ENCODE measurements at regions not wholly inside any gene's neighbourhood (a gene's known extent, or its start where the extent isn't known, plus 50 kb on each side); places are given as distances from the start of the nearest gene placed in this dataset.

DNA sequence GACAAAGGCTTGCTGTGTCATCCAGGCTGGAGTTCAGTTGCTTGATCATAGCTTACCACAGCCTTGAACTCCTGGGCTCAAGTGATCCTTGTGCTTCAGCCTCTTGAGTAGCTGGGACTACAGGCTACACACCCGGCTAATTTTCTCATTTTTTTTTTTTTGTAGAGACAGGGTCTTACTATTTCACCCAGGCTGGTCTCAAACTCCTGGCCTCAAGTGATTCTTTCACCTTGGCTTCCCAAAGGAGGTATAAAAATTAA lies 178.0 kb downstream of the MTCL1 start:
- 100% methylated on average over 1 of the region's 1 CpG; no CpG with 5 or more reads in 1 of the 2 experiments for WGBS, 2 experiments (ENCODE audit: extremely low coverage in 1 of 2, insufficient coverage in 1 of 2, insufficient read length in 1 of 2, insufficient replicate concordance in 2 of 2, low coverage in 1 of 2, low lambda C conversion rate in 2 of 2, missing lambda C conversion rate in 1 of 2)
- no peaks in the 10 kb centered on the region for H3K27me3 ChIP-seq (replicated peaks in 1 of 4; ENCODE audit: control insufficient read depth in 3 of 4, extremely low read depth in 1 of 4, insufficient read depth in 3 of 4, low read length in 3 of 4)
- H2AK5ac ChIP-seq (ENCODE audit: low read depth, low read length): no peak overlapping the region
- H2BK15ac ChIP-seq (ENCODE audit: low read length): no peak overlapping the region
- no peak overlapping the region for H2BK120ac ChIP-seq (replicated peaks; ENCODE audit: low read depth, low read length)
- H3K36me3 ChIP-seq (ENCODE audit: control insufficient read depth in 2 of 4, insufficient read depth in 4 of 4, low read length in 3 of 4): peaks cover 0 to 3% (median 0%) of the 10 kb centered on the region in 4 experiments; a peak in 1 of 8 replicates
- H2BK5ac ChIP-seq (ENCODE audit: low read depth, low read length): no peak overlapping the region
- H3K27ac ChIP-seq (ENCODE audit: low read depth, low read length): no peak overlapping the region
- no peaks in the 10 kb centered on the region for H3K4me1 ChIP-seq (replicated peaks in 1 of 4; ENCODE audit: control insufficient read depth in 3 of 4, insufficient read depth in 4 of 4, low read length in 3 of 4)
- no peak overlapping the region for H3K4me2 ChIP-seq (ENCODE audit: insufficient read depth in 1 of 2, low read depth in 2 of 2, low read length in 2 of 2)
- H2AFZ ChIP-seq (ENCODE audit: low read length): no peak overlapping the region
- H4K20me1 ChIP-seq (replicated peaks in 1 of 2; ENCODE audit: control insufficient read depth in 1 of 2, insufficient read depth in 2 of 2, low read length in 2 of 2): no peaks in the 10 kb centered on the region
- H3K23me2 ChIP-seq (ENCODE audit: low read depth, low read length): no peaks in the 10 kb centered on the region
- H2BK12ac ChIP-seq (ENCODE audit: low read depth, low read length): no peak overlapping the region
- peaks cover 9 to 17% of the 10 kb centered on the region in 2 experiments for H3K9me3 ChIP-seq (ENCODE audit: insufficient read depth in 2 of 2, low read depth in 1 of 2, low read length in 1 of 2)
- ChIA-PET CTCF (ENCODE audit: partially characterized antibody) (no interaction called here), POLR2A (ENCODE audit: partially characterized antibody) (no interaction called here)
- no peak for FAIRE-seq
- H2BK20ac ChIP-seq (ENCODE audit: low read length): no peak overlapping the region
- H3K18ac ChIP-seq (ENCODE audit: extremely low read depth, low read length): no peak overlapping the region
- H3K56ac ChIP-seq (replicated peaks; ENCODE audit: insufficient read length, low read depth, low read length): no peak overlapping the region
- no peak overlapping the region for H4K8ac ChIP-seq (ENCODE audit: extremely low read depth, insufficient read depth, low read length)
- H3K9ac ChIP-seq (replicated peaks in 1 of 4; ENCODE audit: extremely low read depth in 1 of 4, low read depth in 3 of 4, low read length in 3 of 4): no peak overlapping the region
- no peaks in the 10 kb centered on the region for H3K79me1 ChIP-seq (ENCODE audit: low read depth, low read length)
- no peaks in the 10 kb centered on the region for H3K79me2 ChIP-seq (ENCODE audit: control insufficient read depth in 1 of 2, insufficient read depth in 2 of 2, low read length in 2 of 2)
- H3K4me3 ChIP-seq (ENCODE audit: extremely low read depth in 1 of 4, insufficient read depth in 2 of 4, low read depth in 3 of 4, low read length in 4 of 4): no peak overlapping the region
- no peak overlapping the region for H3K23ac ChIP-seq (ENCODE audit: insufficient read length)
- no peak for DNase-seq (ENCODE audit: low read depth in 1 of 2, low spot score in 2 of 2)
- H4K5ac ChIP-seq (ENCODE audit: insufficient read length, low read depth, low read length): no peak overlapping the region
- no peak overlapping the region for H4K91ac ChIP-seq (replicated peaks; ENCODE audit: insufficient read length, low read length)
- H3K14ac ChIP-seq (ENCODE audit: insufficient read length): no peak overlapping the region
- H3K4ac ChIP-seq (replicated peaks; ENCODE audit: insufficient read length, low read depth, low read length): no peak overlapping the region
- TF ChIP-seq RAD21 (IDR thresholded peaks at IDR 0.05 in 1 of 2, conservative IDR thresholded peaks at IDR 0.05 in 1 of 2; ENCODE audit: low read depth in 2 of 2, low read length in 2 of 2): no peak
- no peak for TF ChIP-seq ASH2L (IDR thresholded peaks at IDR 0.05; ENCODE audit: low read length)
- TF ChIP-seq GABPA (IDR thresholded peaks at IDR 0.05; ENCODE audit: borderline replicate concordance, insufficient read depth, low read length): no peak
- no peak for TF ChIP-seq TEAD4 (IDR thresholded peaks at IDR 0.05; ENCODE audit: low read depth, low read length)
- TF ChIP-seq SP1 (IDR thresholded peaks at IDR 0.05; ENCODE audit: low read depth, low read length): no peak
- TF ChIP-seq, protein P1, sequence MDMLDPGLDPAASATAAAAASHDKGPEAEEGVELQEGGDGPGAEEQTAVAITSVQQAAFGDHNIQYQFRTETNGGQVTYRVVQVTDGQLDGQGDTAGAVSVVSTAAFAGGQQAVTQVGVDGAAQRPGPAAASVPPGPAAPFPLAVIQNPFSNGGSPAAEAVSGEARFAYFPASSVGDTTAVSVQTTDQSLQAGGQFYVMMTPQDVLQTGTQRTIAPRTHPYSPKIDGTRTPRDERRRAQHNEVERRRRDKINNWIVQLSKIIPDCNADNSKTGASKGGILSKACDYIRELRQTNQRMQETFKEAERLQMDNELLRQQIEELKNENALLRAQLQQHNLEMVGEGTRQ (IDR thresholded peaks at IDR 0.05; ENCODE audit: low read length): no peak
- TF ChIP-seq PHF8 (conservative IDR thresholded peaks at IDR 0.05; ENCODE audit: low read depth, low read length): no peak
- no peak for TF ChIP-seq RBBP5 (IDR thresholded peaks at IDR 0.05; ENCODE audit: borderline replicate concordance, low read depth, low read length)
- TF ChIP-seq CREB1 (IDR thresholded peaks at IDR 0.05): no peak
- TF ChIP-seq MAFK (IDR thresholded peaks at IDR 0.05; ENCODE audit: low read depth, low read length): no peak
- TF ChIP-seq, protein P2, sequence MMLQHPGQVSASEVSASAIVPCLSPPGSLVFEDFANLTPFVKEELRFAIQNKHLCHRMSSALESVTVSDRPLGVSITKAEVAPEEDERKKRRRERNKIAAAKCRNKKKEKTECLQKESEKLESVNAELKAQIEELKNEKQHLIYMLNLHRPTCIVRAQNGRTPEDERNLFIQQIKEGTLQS (IDR thresholded peaks at IDR 0.05; ENCODE audit: insufficient read depth, low read depth, low read length): no peak
- no peak for TF ChIP-seq SRF (IDR thresholded peaks at IDR 0.05; ENCODE audit: low read depth, low read length)
- no peak for TF ChIP-seq CTBP2 (IDR thresholded peaks at IDR 0.05; ENCODE audit: borderline replicate concordance, insufficient read depth, insufficient read length, low read length)
- no peak for TF ChIP-seq TAF1 (IDR thresholded peaks at IDR 0.05; ENCODE audit: low read depth, low read length)

Measured in H1 (cell line).